GM12864 (cell line): ENCODE measurements at regions not wholly inside any gene's neighbourhood (a gene's known extent, or its start where the extent isn't known, plus 50 kb on each side); places are given as distances from the start of the nearest gene placed in this dataset.

Source experiments
- DNase-seq: peaks from one replicate; pipeline ENCODE4 v3.0.0-alpha.2; 2011; ENCODE audit warnings: low read depth
- H3K4me3 ChIP-seq: 2 replicates; pipeline ENCODE4 v1.5.1; 2011; ENCODE audit warnings: mild to moderate bottlenecking, low read depth, low read length, control low read depth
- TF ChIP-seq, protein P1 (sequence below): IDR thresholded peaks from 2 replicates; pipeline ENCODE4 v1.5.1; 2011; ENCODE audit warnings: low read depth, mild to moderate bottlenecking, moderate library complexity, low read length, control low read depth, inconsistent platforms; ENCODE audit errors: missing control alignments

DNA sequence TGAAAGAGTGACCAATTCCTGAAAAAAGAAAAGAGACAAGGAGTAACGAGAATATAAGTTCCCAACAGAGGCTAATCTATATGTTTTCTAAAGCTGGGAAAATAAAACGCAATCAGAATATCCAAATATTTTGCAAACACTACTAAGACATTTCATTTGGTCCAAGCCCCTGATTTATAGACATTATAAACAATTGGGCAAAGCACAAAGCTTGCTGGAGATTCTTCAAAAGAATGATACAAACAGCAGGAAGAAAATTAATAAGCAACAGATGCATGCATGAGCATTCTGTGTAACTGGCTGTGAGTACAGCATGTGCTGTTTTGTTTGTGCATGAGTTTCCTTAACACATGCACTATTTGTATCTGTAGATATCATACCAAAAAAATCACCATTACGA lies 552.9 kb downstream of the LTN1 start:
- H3K4me3 ChIP-seq: no peak overlapping the region
- DNase-seq: no peak
- TF ChIP-seq, protein P1, sequence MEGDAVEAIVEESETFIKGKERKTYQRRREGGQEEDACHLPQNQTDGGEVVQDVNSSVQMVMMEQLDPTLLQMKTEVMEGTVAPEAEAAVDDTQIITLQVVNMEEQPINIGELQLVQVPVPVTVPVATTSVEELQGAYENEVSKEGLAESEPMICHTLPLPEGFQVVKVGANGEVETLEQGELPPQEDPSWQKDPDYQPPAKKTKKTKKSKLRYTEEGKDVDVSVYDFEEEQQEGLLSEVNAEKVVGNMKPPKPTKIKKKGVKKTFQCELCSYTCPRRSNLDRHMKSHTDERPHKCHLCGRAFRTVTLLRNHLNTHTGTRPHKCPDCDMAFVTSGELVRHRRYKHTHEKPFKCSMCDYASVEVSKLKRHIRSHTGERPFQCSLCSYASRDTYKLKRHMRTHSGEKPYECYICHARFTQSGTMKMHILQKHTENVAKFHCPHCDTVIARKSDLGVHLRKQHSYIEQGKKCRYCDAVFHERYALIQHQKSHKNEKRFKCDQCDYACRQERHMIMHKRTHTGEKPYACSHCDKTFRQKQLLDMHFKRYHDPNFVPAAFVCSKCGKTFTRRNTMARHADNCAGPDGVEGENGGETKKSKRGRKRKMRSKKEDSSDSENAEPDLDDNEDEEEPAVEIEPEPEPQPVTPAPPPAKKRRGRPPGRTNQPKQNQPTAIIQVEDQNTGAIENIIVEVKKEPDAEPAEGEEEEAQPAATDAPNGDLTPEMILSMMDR: no peak

DNA sequence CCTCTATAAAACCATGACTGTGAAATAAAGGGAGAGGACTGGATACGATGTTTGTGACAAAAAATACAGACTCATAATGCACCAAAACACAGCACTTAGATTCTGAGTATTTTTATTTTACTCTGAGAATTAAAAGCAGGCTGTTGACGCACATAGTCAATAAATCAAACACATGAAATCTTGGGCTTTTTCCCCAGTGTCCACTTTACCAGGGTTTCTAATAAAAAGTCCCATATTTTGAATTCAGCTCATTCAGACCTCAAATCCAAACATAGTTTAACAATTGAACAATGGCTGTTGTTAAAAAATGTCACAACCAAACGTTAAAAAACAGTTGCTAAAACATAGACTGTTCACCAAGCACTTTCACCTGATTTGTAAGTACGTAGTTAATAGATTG lies 553.4 kb downstream of the LTN1 start:
- no peak for DNase-seq
- TF ChIP-seq, protein P1: no peak
- no peak overlapping the region for H3K4me3 ChIP-seq

DNA sequence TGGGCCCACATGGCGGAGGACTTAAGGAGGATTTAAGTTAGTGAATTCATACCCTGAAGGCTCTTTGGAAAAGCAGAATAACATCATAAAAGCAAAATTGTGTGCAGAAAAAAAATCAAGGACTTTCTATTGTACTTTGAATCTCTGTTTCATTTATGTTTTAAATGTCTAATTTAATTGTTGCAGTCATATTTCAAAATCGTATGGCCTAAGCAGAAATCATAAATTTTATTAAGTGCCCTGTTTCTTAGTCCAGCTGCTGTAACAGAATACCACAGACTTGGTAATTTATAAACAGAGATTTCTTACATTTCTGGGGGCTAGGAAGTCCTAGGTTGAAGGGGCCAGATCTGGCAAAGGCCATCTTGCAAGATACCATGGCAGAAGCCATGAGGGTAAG lies 555.6 kb downstream of the LTN1 start:
- DNase-seq: no peak
- TF ChIP-seq, protein P1: no peak
- H3K4me3 ChIP-seq: no peak overlapping the region

DNA sequence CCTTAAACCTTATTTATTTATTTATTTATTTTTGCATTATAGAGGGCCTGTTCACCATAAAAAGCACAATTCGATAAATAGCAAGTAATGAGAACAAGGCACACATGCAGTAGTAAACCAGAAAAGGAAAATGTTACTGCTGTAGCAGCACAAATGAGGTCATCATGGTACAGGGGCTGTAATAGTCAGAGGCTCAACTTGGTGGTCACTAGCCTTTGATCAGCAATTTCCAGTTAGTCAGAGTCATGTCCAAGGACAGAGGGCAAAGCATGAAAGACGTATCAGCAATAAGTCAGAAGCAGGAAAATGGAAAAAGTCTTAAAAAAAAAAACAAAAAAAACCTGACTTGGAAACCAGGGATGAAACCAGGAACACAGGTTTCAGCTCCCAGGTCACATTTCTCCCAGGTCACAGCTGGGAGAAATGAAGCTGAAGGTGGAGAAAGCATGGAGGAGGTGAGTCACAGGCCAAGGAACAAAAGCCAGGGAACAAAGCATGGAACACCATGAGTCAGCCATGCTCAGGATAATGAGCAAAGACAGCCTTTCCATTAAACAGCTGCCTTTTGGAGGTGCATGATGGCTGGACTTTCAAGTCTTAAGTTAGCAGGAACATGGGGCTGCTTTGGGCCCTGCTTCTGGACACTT lies 556.3 kb downstream of the LTN1 start:
- H3K4me3 ChIP-seq: no peak overlapping the region
- no peak for DNase-seq

DNA sequence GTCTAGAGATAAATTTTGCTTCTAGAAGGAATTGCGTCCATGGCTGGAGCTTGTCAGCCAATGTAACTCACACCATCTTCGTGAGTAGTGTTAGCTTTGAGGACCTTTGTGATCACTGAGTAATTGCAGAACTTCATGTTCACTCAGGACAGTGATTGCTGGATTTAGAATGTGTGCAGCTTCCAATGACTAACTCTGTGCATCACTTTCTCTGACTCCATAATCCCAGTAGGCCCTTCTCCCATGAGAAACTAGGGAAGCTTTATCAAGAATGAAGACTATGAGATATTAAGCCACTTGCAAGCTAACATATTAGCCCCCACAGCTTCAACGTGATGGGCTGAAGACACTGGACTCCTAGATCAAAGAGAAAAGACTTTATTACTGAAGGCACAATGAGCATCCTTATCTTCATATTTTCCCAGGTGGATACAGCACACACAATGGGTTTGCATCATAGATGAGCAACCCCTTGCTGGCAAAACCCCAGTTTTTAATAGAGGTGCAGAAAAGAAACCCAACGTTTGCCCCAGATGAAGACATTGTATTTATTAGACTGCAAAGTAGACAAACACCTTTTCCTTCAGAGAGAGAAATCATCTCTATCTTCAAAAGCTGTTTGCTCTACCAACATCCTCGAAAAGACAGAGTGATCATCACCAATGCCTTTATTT lies 561.0 kb downstream of the LTN1 start:
- no peak for DNase-seq
- H3K4me3 ChIP-seq: no peak overlapping the region
- TF ChIP-seq, protein P1: no peak

More for the DNA sequence above, 556.3 kb downstream of the LTN1 start:
- TF ChIP-seq, protein P1: no peak

DNA sequence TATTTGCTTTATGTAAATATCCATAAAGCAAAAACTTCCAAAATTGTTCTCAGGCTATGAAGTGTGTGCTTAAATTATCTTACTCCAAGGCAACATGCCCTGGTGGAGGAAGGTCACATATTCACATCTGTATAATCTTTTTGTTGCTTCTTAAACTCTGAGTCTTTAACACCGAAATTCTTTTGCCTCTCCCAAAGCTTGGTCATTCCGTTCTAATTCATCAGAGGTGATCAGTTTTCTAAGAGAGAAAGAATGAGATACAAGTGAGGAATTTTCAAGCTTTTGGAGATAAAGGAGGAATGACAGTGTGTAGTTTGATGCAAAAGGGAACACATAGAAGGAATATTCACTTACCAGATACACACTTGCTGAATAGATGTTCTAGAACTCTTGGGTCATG lies 561.7 kb downstream of the LTN1 start:
- TF ChIP-seq, protein P1: no peak
- H3K4me3 ChIP-seq: no peak overlapping the region
- no peak for DNase-seq

DNA sequence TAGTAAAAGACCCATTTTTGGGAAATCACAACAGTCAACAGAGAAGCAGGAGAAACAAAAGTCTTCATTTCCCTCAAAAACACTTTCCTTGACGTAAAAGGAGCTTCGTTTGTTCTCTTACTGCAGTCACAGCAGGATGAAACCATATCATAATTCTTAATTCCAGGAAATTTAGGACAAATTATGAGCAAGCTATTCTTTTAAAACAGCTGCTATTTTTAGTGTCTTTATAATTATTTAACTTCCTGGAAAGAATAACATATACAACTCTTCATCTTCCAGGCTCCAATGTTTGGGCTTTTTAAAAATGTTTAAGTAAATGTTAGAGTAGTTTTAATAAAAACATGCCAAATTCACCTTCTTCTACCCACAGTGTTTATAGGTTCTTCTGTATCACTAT lies 563.5 kb downstream of the LTN1 start:
- TF ChIP-seq, protein P1: no peak
- no peak overlapping the region for H3K4me3 ChIP-seq
- no peak for DNase-seq
